Esophagus muscularis mucosa (tissue), 4 donors: ENCODE measurements at regions not wholly inside any gene's neighbourhood (a gene's known extent, or its start where the extent isn't known, plus 50 kb on each side); places are given as distances from the start of the nearest gene placed in this dataset.

ENCODE experiments used
- DNase-seq: peaks from one replicate; pipeline ENCODE4 v3.0.0-alpha.2; 2017; ENCODE audit errors: extremely low spot score
- H3K27ac ChIP-seq, 4 donors: fragments of 200-600 bp; sonication (generic); replicated peaks in 1 of 4; 1 replicate in 3 of 4; 2 replicates in 1 of 4; pipeline ENCODE4 v1.5.1; 2016 to 2019; ENCODE audit warnings: mild to moderate bottlenecking in 1 of 4
- H3K27me3 ChIP-seq, 4 donors: fragments of 200-600 bp; sonication (generic); one replicate each; pipeline versions ENCODE4 v1.5.1 to v1.6.0; 2016 to 2019
- H3K36me3 ChIP-seq, 4 donors: fragments of 200-600 bp; sonication (generic); one replicate each; pipeline ENCODE4 v1.5.1; 2016 to 2019
- H3K4me1 ChIP-seq, 4 donors: fragments of 200-600 bp; sonication (generic); one replicate each; pipeline ENCODE4 v1.5.1; 2016 to 2019
- H3K4me3 ChIP-seq, 4 donors: fragments of 200-600 bp; sonication (generic); 1 replicate in 2 of 4; 2 replicates in 2 of 4; pipeline ENCODE4 v1.5.1; 2016 to 2019; ENCODE audit warnings: mild to moderate bottlenecking in 4 of 4, moderate library complexity in 1 of 4
- H3K9me3 ChIP-seq, 4 donors: fragments of 200-600 bp; sonication (generic); 1 replicate in 3 of 4; 2 replicates in 1 of 4; pipeline ENCODE4 v1.5.1; 2016 to 2019
- CTCF ChIP-seq, 3 experiments: fragments of 200-600 bp in 2 of 3; fragments of 450-650 bp in 1 of 3; sonication (generic) in 2 of 3; IDR thresholded peaks; one replicate each; pipeline ENCODE4 v1.5.1; 2017 to 2019; ENCODE audit warnings: antibody characterized with exemption in 3 of 3, mild to moderate bottlenecking in 2 of 3, moderate library complexity in 1 of 3
- EP300 ChIP-seq: sonication (generic); formaldehyde crosslinking; IDR thresholded peaks from one replicate; pipeline ENCODE4 v1.6.1; 2017; ENCODE audit warnings: antibody characterized with exemption
- POLR2A ChIP-seq: fragments of 450-650 bp; IDR thresholded peaks from one replicate; pipeline ENCODE4 v1.6.1; 2017; ENCODE audit warnings: antibody characterized with exemption, moderate library complexity, mild to moderate bottlenecking, low read depth
- POLR2AphosphoS5 ChIP-seq, 2 donors: sonication (generic); formaldehyde crosslinking; IDR thresholded peaks; one replicate each; pipeline ENCODE4 v1.6.1; 2017; ENCODE audit warnings: antibody characterized with exemption in 2 of 2
- WGBS: methylation state at CpG from one replicate; pipeline ENCODE4 v1.1.5; 2018; 5-methylcytosine and 5-hydroxymethylcytosine counted together
- intact Hi-C: fragments of 100-400 bp; cut with DNase I; formaldehyde crosslinking; loops from one replicate; pipeline ENCODE4 v1.15.1; 2023

GRCh38 chr5:42022383-42022972, 97.4 kb downstream of the FBXO4 start:
- DNase-seq: no peak
- H3K4me3 ChIP-seq: no peak overlapping the region
- no peaks in the 10 kb centered on the region for H3K36me3 ChIP-seq
- H3K4me1 ChIP-seq: no peaks in the 10 kb centered on the region
- H3K27me3 ChIP-seq: no peaks in the 10 kb centered on the region
- no peak overlapping the region for H3K27ac ChIP-seq
- TF ChIP-seq EP300: no peak
- no peak for TF ChIP-seq CTCF (IDR thresholded peaks at IDR 0.05)
- no peak for TF ChIP-seq POLR2AphosphoS5 (IDR thresholded peaks at IDR 0.05)
- WGBS: 62% methylated on average over 2 of the region's 2 CpGs
- intact Hi-C loops: no loop called here
- peaks cover 0 to 4% (median 0%) of the 10 kb centered on the region in 4 donors for H3K9me3 ChIP-seq

- intact Hi-C loops: no loop called here
- WGBS: 81% methylated on average over 2 of the region's 2 CpGs
- no peak for DNase-seq
- Histone ChIP-seq H3K4me1 (no peaks in the 10 kb centered on the region), H3K9me3 (peaks cover 0 to 4% (median 0%) of the 10 kb centered on the region in 4 donors), H3K27ac (no peak overlapping the region), H3K36me3 (no peaks in the 10 kb centered on the region), H3K4me3 (no peak overlapping the region), H3K27me3 (no peaks in the 10 kb centered on the region)
- TF ChIP-seq EP300 (no peak), POLR2A (no peak), POLR2AphosphoS5 (IDR thresholded peaks at IDR 0.05) (no peak), CTCF (IDR thresholded peaks at IDR 0.05) (no peak)
These were observed 101.4 kb downstream of the FBXO4 start for GRCh38 chr5:42026446-42026845.

GRCh38 chr5:42032137-42032536, 107.1 kb downstream of the FBXO4 start:
- H3K9me3 ChIP-seq: no peaks in the 10 kb centered on the region
- TF ChIP-seq POLR2AphosphoS5 (IDR thresholded peaks at IDR 0.05) (no peak), POLR2A (no peak), CTCF (IDR thresholded peaks at IDR 0.05) (no peak), EP300 (no peak)
- no peak for DNase-seq
- WGBS: 30% methylated on average over 1 of the region's 1 CpG
- no peak overlapping the region for H3K4me3 ChIP-seq
- no peaks in the 10 kb centered on the region for H3K36me3 ChIP-seq
- no peak overlapping the region for H3K27ac ChIP-seq
- intact Hi-C loops: no loop called here
- no peaks in the 10 kb centered on the region for H3K27me3 ChIP-seq
- no peaks in the 10 kb centered on the region for H3K4me1 ChIP-seq

DNA sequence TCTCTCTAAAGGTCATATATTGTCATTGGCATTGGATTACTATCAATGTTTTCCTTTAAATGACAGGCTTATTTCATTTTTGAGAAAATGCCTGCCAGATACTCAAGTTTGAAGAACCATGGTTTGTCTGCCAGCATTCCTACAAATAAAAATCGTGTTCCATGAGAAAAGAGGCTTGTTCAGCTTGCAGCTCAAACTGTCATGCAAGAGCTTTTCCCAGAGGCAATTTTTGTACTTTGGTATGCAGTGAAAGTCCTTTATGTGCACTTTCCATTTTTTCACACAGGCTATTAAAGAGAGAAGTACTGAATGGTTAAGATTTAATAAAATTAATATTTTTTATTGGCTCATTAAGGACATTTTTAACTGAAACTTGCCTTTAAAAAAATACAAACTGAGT, 110.4 kb downstream of the FBXO4 start:
- TF ChIP-seq POLR2A: no peak
- no peak for TF ChIP-seq CTCF (IDR thresholded peaks at IDR 0.05)
- TF ChIP-seq EP300: no peak
- no peak for TF ChIP-seq POLR2AphosphoS5 (IDR thresholded peaks at IDR 0.05)
- WGBS: 53% methylated on average over 1 of the region's 1 CpG

DNA sequence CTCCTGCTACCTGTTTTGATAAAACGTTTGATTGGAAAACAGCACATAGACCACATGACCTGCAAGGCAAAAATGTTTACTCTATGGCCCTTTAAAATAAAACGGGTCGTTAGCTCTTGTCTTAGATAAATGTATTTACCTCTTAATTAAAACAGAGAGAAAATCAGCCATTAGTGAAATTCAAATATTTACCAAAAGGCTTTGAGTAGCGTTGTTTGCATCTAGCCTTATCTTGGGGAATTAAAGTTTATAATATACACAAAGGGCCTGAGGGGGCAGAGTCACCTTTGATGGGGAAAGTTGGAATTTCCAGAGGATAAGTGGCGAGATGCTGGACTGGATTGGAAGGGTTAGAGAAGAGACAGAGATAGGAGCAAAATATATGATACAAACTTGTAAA, 111.3 kb downstream of the FBXO4 start:
- intact Hi-C loops: no loop called here
- Histone ChIP-seq H3K9me3 (no peaks in the 10 kb centered on the region), H3K36me3 (no peaks in the 10 kb centered on the region), H3K4me3 (no peak overlapping the region), H3K27me3 (no peaks in the 10 kb centered on the region), H3K4me1 (no peaks in the 10 kb centered on the region), H3K27ac (no peak overlapping the region)
- 73% methylated on average over 5 of the region's 5 CpGs for WGBS
- no peak for DNase-seq
- TF ChIP-seq EP300 (no peak), POLR2AphosphoS5 (IDR thresholded peaks at IDR 0.05) (no peak), POLR2A (no peak), CTCF (IDR thresholded peaks at IDR 0.05) (no peak)

More for the DNA sequence above, 110.4 kb downstream of the FBXO4 start:
- Histone ChIP-seq H3K9me3 (no peaks in the 10 kb centered on the region), H3K27me3 (no peaks in the 10 kb centered on the region), H3K27ac (no peak overlapping the region), H3K36me3 (no peaks in the 10 kb centered on the region), H3K4me1 (no peaks in the 10 kb centered on the region), H3K4me3 (no peak overlapping the region)
- intact Hi-C loops: no loop called here
- no peak for DNase-seq
